H1 (cell line): ENCODE measurements at regions not wholly inside any gene's neighbourhood (a gene's known extent, or its start where the extent isn't known, plus 50 kb on each side); places are given as distances from the start of the nearest gene placed in this dataset.

ENCODE experiments used
- CTCF ChIA-PET: fragments of 300-600 bp; sonication (Branson Sonifier 250); formaldehyde crosslinking; loops from one replicate; lab custom pipeline; 2021; ENCODE audit not compliant: partially characterized antibody; lab: Charles Lee
- POLR2A ChIA-PET: fragments of 300-600 bp; sonication (Branson Sonifier 250); formaldehyde crosslinking; loops from one replicate; lab custom pipeline; 2021; ENCODE audit warnings: inconsistent platforms; ENCODE audit not compliant: partially characterized antibody; lab: Charles Lee
- DNase-seq, 2 experiments: peaks; one replicate each; pipeline versions ENCODE4 v3.0.0 to v3.0.0-alpha.2; 2010 to 2022; ENCODE audit warnings: low spot score in 2 of 2, low read depth in 1 of 2, mixed read lengths in 1 of 2
- FAIRE-seq: peaks from 2 replicates; lab custom pipeline; 2011; peaks lifted over from hg19 to GRCh38; lab: Jason Lieb, UNC
- H2AFZ ChIP-seq: 2 replicates; pipeline ENCODE4 v1.8.1; 2012; ENCODE audit warnings: low read length, inconsistent platforms
- H2AK5ac ChIP-seq: 2 replicates; pipeline ENCODE4 v1.6.1; 2013; ENCODE audit warnings: low read depth, low read length
- H2BK120ac ChIP-seq: replicated peaks from 2 replicates; pipeline ENCODE3; 2013; ENCODE audit warnings: low read depth, low read length, inconsistent platforms
- H2BK12ac ChIP-seq: 2 replicates; pipeline ENCODE4 v1.6.1; 2013; ENCODE audit warnings: low read depth, low read length
- H2BK15ac ChIP-seq: 2 replicates; pipeline ENCODE4 v1.6.1; 2013; ENCODE audit warnings: low read length
- H2BK20ac ChIP-seq: 2 replicates; pipeline ENCODE4 v1.6.1; 2013; ENCODE audit warnings: low read length
- H2BK5ac ChIP-seq: 2 replicates; pipeline ENCODE4 v1.6.1; 2013; ENCODE audit warnings: low read depth, low read length
- H3K14ac ChIP-seq: 2 replicates; pipeline ENCODE4 v1.6.1; 2013; ENCODE audit warnings: inconsistent platforms; ENCODE audit not compliant: insufficient read length
- H3K18ac ChIP-seq: 2 replicates; pipeline ENCODE4 v1.6.1; 2013; ENCODE audit warnings: low read length; ENCODE audit errors: extremely low read depth
- H3K23ac ChIP-seq: 2 replicates; pipeline ENCODE4 v1.6.1; 2013; ENCODE audit warnings: inconsistent platforms; ENCODE audit not compliant: insufficient read length
- H3K23me2 ChIP-seq: 2 replicates; pipeline ENCODE4 v1.6.1; 2013; ENCODE audit warnings: low read depth, low read length
- H3K27ac ChIP-seq: 2 replicates; pipeline ENCODE4 v1.6.1; 2011; ENCODE audit warnings: low read depth, low read length, inconsistent platforms
- H3K27me3 ChIP-seq, 4 experiments: replicated peaks in 1 of 4; 1 replicate in 1 of 4; 2 replicates in 3 of 4; pipeline versions ENCODE4 v1.6.1 to v1.8.1; 2011 to 2013; ENCODE audit warnings: low read length in 3 of 4, mild to moderate bottlenecking in 3 of 4, inconsistent platforms in 2 of 4, mixed read lengths in 2 of 4, moderate library complexity in 1 of 4; ENCODE audit not compliant: control insufficient read depth in 3 of 4, insufficient read depth in 3 of 4; ENCODE audit errors: extremely low read depth in 1 of 4
- H3K36me3 ChIP-seq, 4 experiments: 2 replicates each; pipeline versions ENCODE4 v1.6.1 to v1.8.1; 2011 to 2013; ENCODE audit warnings: mild to moderate bottlenecking in 4 of 4, low read length in 3 of 4, moderate library complexity in 2 of 4, control low read depth in 1 of 4, inconsistent platforms in 1 of 4; ENCODE audit not compliant: insufficient read depth in 4 of 4, control insufficient read depth in 2 of 4
- H3K4ac ChIP-seq: replicated peaks from 2 replicates; pipeline ENCODE3; 2013; ENCODE audit warnings: low read length, low read depth, mixed read lengths, inconsistent platforms; ENCODE audit not compliant: insufficient read length
- H3K4me1 ChIP-seq, 4 experiments: replicated peaks in 1 of 4; 1 replicate in 1 of 4; 2 replicates in 3 of 4; pipeline versions ENCODE4 v1.6.1 to v1.8.1; 2011 to 2013; ENCODE audit warnings: low read length in 3 of 4, inconsistent platforms in 2 of 4, mixed read lengths in 1 of 4; ENCODE audit not compliant: insufficient read depth in 4 of 4, control insufficient read depth in 3 of 4
- H3K4me2 ChIP-seq, 2 experiments: 2 replicates each; pipeline versions ENCODE4 v1.6.1 to v1.8.1; 2011 to 2013; ENCODE audit warnings: low read depth in 2 of 2, low read length in 2 of 2, control low read depth in 1 of 2, inconsistent platforms in 1 of 2, mild to moderate bottlenecking in 1 of 2; ENCODE audit not compliant: insufficient read depth in 1 of 2
- H3K4me3 ChIP-seq, 4 experiments: fragments of 200-600, 300-600 bp in 1 of 4; sonication (generic), shearing (Covaris generic), sonication (Bioruptor Twin) in 1 of 4; 2 replicates each; pipeline versions ENCODE4 v1.5.1 to v1.8.1; 2011 to 2016; ENCODE audit warnings: low read length in 4 of 4, low read depth in 3 of 4, control low read depth in 2 of 4, inconsistent platforms in 2 of 4, mild to moderate bottlenecking in 2 of 4, mixed read lengths in 1 of 4, moderate library complexity in 1 of 4; ENCODE audit not compliant: insufficient read depth in 2 of 4; ENCODE audit errors: extremely low read depth in 1 of 4
- H3K56ac ChIP-seq: replicated peaks from 2 replicates; pipeline ENCODE3; 2013; ENCODE audit warnings: low read depth, mild to moderate bottlenecking, mixed read lengths, low read length, inconsistent platforms; ENCODE audit not compliant: insufficient read length
- H3K79me1 ChIP-seq: 2 replicates; pipeline ENCODE4 v1.6.1; 2013; ENCODE audit warnings: low read depth, low read length, control low read depth
- H3K79me2 ChIP-seq, 2 experiments: 2 replicates each; pipeline versions ENCODE4 v1.6.1 to v1.8.1; 2012 to 2013; ENCODE audit warnings: low read length in 2 of 2, mild to moderate bottlenecking in 2 of 2, inconsistent platforms in 1 of 2; ENCODE audit not compliant: insufficient read depth in 2 of 2, control insufficient read depth in 1 of 2
- H3K9ac ChIP-seq, 4 experiments: replicated peaks in 1 of 4; 1 replicate in 1 of 4; 2 replicates in 3 of 4; pipeline versions ENCODE4 v1.6.1 to v1.8.1; 2011 to 2013; ENCODE audit warnings: low read depth in 3 of 4, low read length in 3 of 4, control low read depth in 2 of 4, mild to moderate bottlenecking in 2 of 4, moderate library complexity in 2 of 4, inconsistent platforms in 1 of 4; ENCODE audit errors: extremely low read depth in 1 of 4
- H3K9me3 ChIP-seq, 2 experiments: 2 replicates each; pipeline versions ENCODE4 v1.6.1 to v1.8.1; 2012 to 2013; ENCODE audit warnings: mild to moderate bottlenecking in 2 of 2, moderate library complexity in 2 of 2, control low read depth in 1 of 2, inconsistent platforms in 1 of 2, low read depth in 1 of 2, low read length in 1 of 2, mixed read lengths in 1 of 2; ENCODE audit not compliant: insufficient read depth in 2 of 2
- H4K20me1 ChIP-seq, 2 experiments: replicated peaks in 1 of 2; 2 replicates each; pipeline versions ENCODE3 to v1.8.1; 2011 to 2013; ENCODE audit warnings: inconsistent platforms in 2 of 2, low read length in 2 of 2, mild to moderate bottlenecking in 1 of 2; ENCODE audit not compliant: insufficient read depth in 2 of 2, control insufficient read depth in 1 of 2
- H4K5ac ChIP-seq: 2 replicates; pipeline ENCODE4 v1.6.1; 2013; ENCODE audit warnings: low read length, low read depth, mixed read lengths, inconsistent platforms; ENCODE audit not compliant: insufficient read length
- H4K8ac ChIP-seq: 2 replicates; pipeline ENCODE4 v1.8.0; 2013; ENCODE audit warnings: mild to moderate bottlenecking, moderate library complexity, low read length, inconsistent platforms; ENCODE audit not compliant: insufficient read depth; ENCODE audit errors: extremely low read depth
- H4K91ac ChIP-seq: replicated peaks from 2 replicates; pipeline ENCODE3; 2013; ENCODE audit warnings: low read length, mixed read lengths, inconsistent platforms; ENCODE audit not compliant: insufficient read length
- CBX8 ChIP-seq: fragments of 300-800, 300-1000 bp; sonication (generic); IDR thresholded peaks from 2 replicates; pipeline ENCODE4 v1.7.1; 2016; ENCODE audit warnings: low read depth, low read length, borderline replicate concordance
- CHD1 ChIP-seq: IDR thresholded peaks from 2 replicates; pipeline ENCODE4 v1.6.1; 2012; ENCODE audit warnings: low read depth, low read length, improper control_type of control experiment
- CTBP2 ChIP-seq: IDR thresholded peaks from 2 replicates; pipeline ENCODE4 v1.7.0; 2011; ENCODE audit warnings: borderline replicate concordance, mild to moderate bottlenecking, moderate library complexity, mixed read lengths, low read length; ENCODE audit not compliant: insufficient read depth, insufficient read length
- HDAC6 ChIP-seq: IDR thresholded peaks from one replicate; pipeline ENCODE4 v1.7.1; 2012; ENCODE audit warnings: low read depth, mild to moderate bottlenecking, inconsistent platforms, low read length, moderate library complexity
- POLR2AphosphoS5 ChIP-seq: IDR thresholded peaks from 2 replicates; pipeline ENCODE4 v1.6.1; 2011; ENCODE audit warnings: low read depth, low read length
- RAD21 ChIP-seq, 2 experiments: IDR thresholded peaks in 1 of 2; conservative IDR thresholded peaks in 1 of 2; 2 replicates each; pipeline ENCODE4 v1.6.1; 2011; ENCODE audit warnings: low read depth in 2 of 2, low read length in 2 of 2, improper control_type of control experiment in 1 of 2, inconsistent platforms in 1 of 2, mild to moderate bottlenecking in 1 of 2, moderate library complexity in 1 of 2
- RXRA ChIP-seq: IDR thresholded peaks from 2 replicates; pipeline ENCODE4 v1.6.1; 2011; ENCODE audit warnings: low read depth, mild to moderate bottlenecking, low read length, moderate library complexity; ENCODE audit not compliant: insufficient read depth
- SP2 ChIP-seq: IDR thresholded peaks from 2 replicates; pipeline ENCODE4 v1.6.1; 2012; ENCODE audit warnings: mild to moderate bottlenecking, low read length, inconsistent platforms
- SP4 ChIP-seq: IDR thresholded peaks from 2 replicates; pipeline ENCODE4 v1.6.1; 2012; ENCODE audit warnings: low read length, inconsistent platforms
- SRF ChIP-seq: IDR thresholded peaks from 2 replicates; pipeline ENCODE4 v1.6.1; 2011; ENCODE audit warnings: mild to moderate bottlenecking, low read depth, low read length, moderate library complexity
- YY1 ChIP-seq: IDR thresholded peaks from 2 replicates; pipeline ENCODE4 v1.6.1; 2011; ENCODE audit warnings: low read depth, mild to moderate bottlenecking, low read length
- WGBS, 2 experiments: shearing (Covaris generic) in 1 of 2; methylation state at CpG; one replicate each; pipeline versions ENCODE4 v1.1.6 to v1.1.7; 2013 to 2015; ENCODE audit warnings: low lambda C conversion rate in 2 of 2, mixed read lengths in 2 of 2, inconsistent platforms in 1 of 2, low coverage in 1 of 2, missing lambda C conversion rate in 1 of 2; ENCODE audit not compliant: insufficient replicate concordance in 2 of 2, insufficient coverage in 1 of 2, insufficient read length in 1 of 2; ENCODE audit errors: extremely low coverage in 1 of 2, missing lambda C conversion rate in 1 of 2; 5-methylcytosine and 5-hydroxymethylcytosine counted together
- TF ChIP-seq, protein P1 (sequence below): IDR thresholded peaks from 2 replicates; pipeline ENCODE4 v1.6.1; 2011; ENCODE audit warnings: low read depth, mild to moderate bottlenecking, low read length; ENCODE audit not compliant: insufficient read depth
- TF ChIP-seq, protein P2 (sequence below): IDR thresholded peaks from 2 replicates; pipeline ENCODE4 v1.6.1; 2012; ENCODE audit warnings: low read length, inconsistent platforms

DNA sequence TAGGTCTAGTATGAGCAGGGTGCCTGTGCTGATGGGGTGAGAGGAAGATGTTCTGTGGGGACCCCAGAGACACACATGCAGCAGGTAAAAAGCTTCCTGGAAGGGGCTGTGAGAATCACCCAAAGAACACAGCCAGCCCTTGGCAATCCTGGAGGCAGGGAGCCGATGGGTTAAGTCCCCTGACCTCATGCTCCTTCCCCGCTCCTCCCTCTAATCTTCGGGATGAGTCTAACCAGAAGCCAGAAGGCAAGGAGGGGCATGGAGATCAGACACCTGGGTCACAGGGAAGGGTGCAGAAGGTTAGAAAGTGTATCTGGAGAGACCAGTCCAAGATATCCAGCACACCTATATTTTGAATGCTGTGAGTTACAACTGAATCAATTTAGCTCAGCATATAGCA, 274.1 kb upstream of the PAPPA start:
- no peak overlapping the region for H2BK120ac ChIP-seq
- H4K91ac ChIP-seq = no peak overlapping the region
- no peaks in the 10 kb centered on the region for H3K36me3 ChIP-seq
- no peak for DNase-seq
- H4K20me1 ChIP-seq = no peaks in the 10 kb centered on the region
- H3K27ac ChIP-seq = no peak overlapping the region
- WGBS, 2 experiments = 92% methylated on average over 3 of the region's 3 CpGs; no CpG with 5 or more reads in 1 of the 2 experiments
- no peak overlapping the region for H3K18ac ChIP-seq
- ChIA-PET POLR2A (no interaction called here), CTCF (interaction anchor here (0.6 kb wide), 1 partner anchor 270 kb away, joined by 4 read pairs; no protein-coding TSS in a partner anchor)
- H2BK15ac ChIP-seq = no peak overlapping the region
- H3K9me3 ChIP-seq = no peaks in the 10 kb centered on the region
- no peak overlapping the region for H3K23ac ChIP-seq
- no peaks in the 10 kb centered on the region for H3K27me3 ChIP-seq
- H2BK20ac ChIP-seq = no peak overlapping the region
- H3K79me2 ChIP-seq = no peaks in the 10 kb centered on the region
- H2BK12ac ChIP-seq = no peak overlapping the region
- H3K79me1 ChIP-seq = no peaks in the 10 kb centered on the region
- H3K23me2 ChIP-seq = no peaks in the 10 kb centered on the region
- no peak overlapping the region for H2BK5ac ChIP-seq
- H3K4me2 ChIP-seq = no peak overlapping the region
- no peak overlapping the region for H3K4ac ChIP-seq
- H3K56ac ChIP-seq = no peak overlapping the region
- no peak overlapping the region for H2AFZ ChIP-seq
- no peaks in the 10 kb centered on the region for H3K4me1 ChIP-seq
- no peak overlapping the region for H4K5ac ChIP-seq
- H2AK5ac ChIP-seq = no peak overlapping the region
- H4K8ac ChIP-seq = no peak overlapping the region
- FAIRE-seq = no peak
- no peak overlapping the region for H3K9ac ChIP-seq
- H3K4me3 ChIP-seq = no peak overlapping the region
- no peak overlapping the region for H3K14ac ChIP-seq
- TF ChIP-seq YY1 = no peak
- TF ChIP-seq RAD21 (IDR thresholded peaks at IDR 0.05 in 1 of 2, conservative IDR thresholded peaks at IDR 0.05 in 1 of 2; ENCODE audit: low read depth in 2 of 2, low read length in 2 of 2) = no peak
- no peak for TF ChIP-seq CHD1
- TF ChIP-seq, protein P1, sequence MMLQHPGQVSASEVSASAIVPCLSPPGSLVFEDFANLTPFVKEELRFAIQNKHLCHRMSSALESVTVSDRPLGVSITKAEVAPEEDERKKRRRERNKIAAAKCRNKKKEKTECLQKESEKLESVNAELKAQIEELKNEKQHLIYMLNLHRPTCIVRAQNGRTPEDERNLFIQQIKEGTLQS = no peak
- TF ChIP-seq, protein P2, sequence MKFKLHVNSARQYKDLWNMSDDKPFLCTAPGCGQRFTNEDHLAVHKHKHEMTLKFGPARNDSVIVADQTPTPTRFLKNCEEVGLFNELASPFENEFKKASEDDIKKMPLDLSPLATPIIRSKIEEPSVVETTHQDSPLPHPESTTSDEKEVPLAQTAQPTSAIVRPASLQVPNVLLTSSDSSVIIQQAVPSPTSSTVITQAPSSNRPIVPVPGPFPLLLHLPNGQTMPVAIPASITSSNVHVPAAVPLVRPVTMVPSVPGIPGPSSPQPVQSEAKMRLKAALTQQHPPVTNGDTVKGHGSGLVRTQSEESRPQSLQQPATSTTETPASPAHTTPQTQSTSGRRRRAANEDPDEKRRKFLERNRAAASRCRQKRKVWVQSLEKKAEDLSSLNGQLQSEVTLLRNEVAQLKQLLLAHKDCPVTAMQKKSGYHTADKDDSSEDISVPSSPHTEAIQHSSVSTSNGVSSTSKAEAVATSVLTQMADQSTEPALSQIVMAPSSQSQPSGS = no peak
- no peak for TF ChIP-seq SRF
- no peak for TF ChIP-seq SP4
- TF ChIP-seq RXRA = no peak
- no peak for TF ChIP-seq CBX8
- no peak for TF ChIP-seq POLR2AphosphoS5
- no peak for TF ChIP-seq HDAC6
- TF ChIP-seq SP2 = no peak
- TF ChIP-seq CTBP2 = no peak
